Liver (tissue), 3 donors: ENCODE measurements at regions not wholly inside any gene's neighbourhood (a gene's known extent, or its start where the extent isn't known, plus 50 kb on each side); places are given as distances from the start of the nearest gene placed in this dataset.

Experiments
- ATF3 ChIP-seq: IDR thresholded peaks from 2 replicates; pipeline ENCODE4 v1.6.1; 2016; ENCODE audit warnings: antibody characterized with exemption
- FOXA1 ChIP-seq: IDR thresholded peaks from 2 replicates; pipeline ENCODE4 v1.6.1; 2016; ENCODE audit warnings: antibody characterized with exemption
- RXRA ChIP-seq, 2 donors: IDR thresholded peaks; 2 replicates each; pipeline ENCODE4 v1.6.1; 2017 to 2018; ENCODE audit warnings: antibody characterized with exemption in 2 of 2, mild to moderate bottlenecking in 1 of 2
- TAF1 ChIP-seq: conservative IDR thresholded peaks from 2 replicates; pipeline ENCODE4 v1.6.1; 2016; ENCODE audit warnings: antibody characterized with exemption, mild to moderate bottlenecking
- TF ChIP-seq, protein P1 (sequence below): fragments of 150-350 bp; IDR thresholded peaks from 2 replicates; pipeline ENCODE4 v1.5.1; 2017; ENCODE audit warnings: improper control_type of control experiment, low read depth, low read length; ENCODE audit not compliant: missing input control
- TF ChIP-seq, protein P2 (sequence below): IDR thresholded peaks from 2 replicates; pipeline ENCODE4 v1.6.1; 2016; ENCODE audit warnings: antibody characterized with exemption, mild to moderate bottlenecking
- donor health status: healthy.
- donor health status: healthy.

DNA sequence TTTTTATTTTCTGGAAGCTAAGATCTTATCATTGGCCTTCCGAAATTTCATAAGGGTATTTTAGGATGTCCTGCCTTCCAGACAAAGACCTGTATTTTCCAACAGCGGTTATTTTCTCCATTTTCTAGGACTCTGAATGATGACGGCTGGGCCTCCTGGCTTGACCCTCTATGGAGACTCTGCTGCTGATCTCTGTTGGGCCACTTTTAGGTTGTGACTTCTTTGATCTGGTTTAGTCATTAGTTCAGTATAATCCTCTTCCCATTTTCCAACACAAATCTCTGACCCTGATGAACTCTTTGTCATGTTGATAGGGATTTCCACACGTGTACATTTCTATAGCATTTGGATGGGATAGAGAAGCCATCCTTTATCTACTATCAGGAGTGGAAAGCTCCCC is 93.7 kb downstream of the HS1BP3 start:
- TF ChIP-seq, protein P1, sequence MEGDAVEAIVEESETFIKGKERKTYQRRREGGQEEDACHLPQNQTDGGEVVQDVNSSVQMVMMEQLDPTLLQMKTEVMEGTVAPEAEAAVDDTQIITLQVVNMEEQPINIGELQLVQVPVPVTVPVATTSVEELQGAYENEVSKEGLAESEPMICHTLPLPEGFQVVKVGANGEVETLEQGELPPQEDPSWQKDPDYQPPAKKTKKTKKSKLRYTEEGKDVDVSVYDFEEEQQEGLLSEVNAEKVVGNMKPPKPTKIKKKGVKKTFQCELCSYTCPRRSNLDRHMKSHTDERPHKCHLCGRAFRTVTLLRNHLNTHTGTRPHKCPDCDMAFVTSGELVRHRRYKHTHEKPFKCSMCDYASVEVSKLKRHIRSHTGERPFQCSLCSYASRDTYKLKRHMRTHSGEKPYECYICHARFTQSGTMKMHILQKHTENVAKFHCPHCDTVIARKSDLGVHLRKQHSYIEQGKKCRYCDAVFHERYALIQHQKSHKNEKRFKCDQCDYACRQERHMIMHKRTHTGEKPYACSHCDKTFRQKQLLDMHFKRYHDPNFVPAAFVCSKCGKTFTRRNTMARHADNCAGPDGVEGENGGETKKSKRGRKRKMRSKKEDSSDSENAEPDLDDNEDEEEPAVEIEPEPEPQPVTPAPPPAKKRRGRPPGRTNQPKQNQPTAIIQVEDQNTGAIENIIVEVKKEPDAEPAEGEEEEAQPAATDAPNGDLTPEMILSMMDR, result no peak
- TF ChIP-seq TAF1, result no peak
- TF ChIP-seq, protein P2, sequence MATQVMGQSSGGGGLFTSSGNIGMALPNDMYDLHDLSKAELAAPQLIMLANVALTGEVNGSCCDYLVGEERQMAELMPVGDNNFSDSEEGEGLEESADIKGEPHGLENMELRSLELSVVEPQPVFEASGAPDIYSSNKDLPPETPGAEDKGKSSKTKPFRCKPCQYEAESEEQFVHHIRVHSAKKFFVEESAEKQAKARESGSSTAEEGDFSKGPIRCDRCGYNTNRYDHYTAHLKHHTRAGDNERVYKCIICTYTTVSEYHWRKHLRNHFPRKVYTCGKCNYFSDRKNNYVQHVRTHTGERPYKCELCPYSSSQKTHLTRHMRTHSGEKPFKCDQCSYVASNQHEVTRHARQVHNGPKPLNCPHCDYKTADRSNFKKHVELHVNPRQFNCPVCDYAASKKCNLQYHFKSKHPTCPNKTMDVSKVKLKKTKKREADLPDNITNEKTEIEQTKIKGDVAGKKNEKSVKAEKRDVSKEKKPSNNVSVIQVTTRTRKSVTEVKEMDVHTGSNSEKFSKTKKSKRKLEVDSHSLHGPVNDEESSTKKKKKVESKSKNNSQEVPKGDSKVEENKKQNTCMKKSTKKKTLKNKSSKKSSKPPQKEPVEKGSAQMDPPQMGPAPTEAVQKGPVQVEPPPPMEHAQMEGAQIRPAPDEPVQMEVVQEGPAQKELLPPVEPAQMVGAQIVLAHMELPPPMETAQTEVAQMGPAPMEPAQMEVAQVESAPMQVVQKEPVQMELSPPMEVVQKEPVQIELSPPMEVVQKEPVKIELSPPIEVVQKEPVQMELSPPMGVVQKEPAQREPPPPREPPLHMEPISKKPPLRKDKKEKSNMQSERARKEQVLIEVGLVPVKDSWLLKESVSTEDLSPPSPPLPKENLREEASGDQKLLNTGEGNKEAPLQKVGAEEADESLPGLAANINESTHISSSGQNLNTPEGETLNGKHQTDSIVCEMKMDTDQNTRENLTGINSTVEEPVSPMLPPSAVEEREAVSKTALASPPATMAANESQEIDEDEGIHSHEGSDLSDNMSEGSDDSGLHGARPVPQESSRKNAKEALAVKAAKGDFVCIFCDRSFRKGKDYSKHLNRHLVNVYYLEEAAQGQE, result no peak
- no peak for TF ChIP-seq RXRA (IDR thresholded peaks at IDR 0.05)
- TF ChIP-seq FOXA1, result no peak
- TF ChIP-seq ATF3, result no peak
